Kidney (tissue), 13 donors: ENCODE measurements at regions not wholly inside any gene's neighbourhood (a gene's known extent, or its start where the extent isn't known, plus 50 kb on each side); places are given as distances from the start of the nearest gene placed in this dataset.

Experiments used
- DNase-seq, 5 donors: peaks; one replicate each; pipeline ENCODE4 v3.0.0-alpha.2; 2013 to 2020
- FAIRE-seq: peaks from 2 replicates; lab custom pipeline; 2012; peaks lifted over from hg19 to GRCh38; lab: Jason Lieb, UNC
- H3K27ac ChIP-seq, 2 donors: one replicate each; pipeline ENCODE4 v1.7.0; 2013; ENCODE audit warnings: low read depth in 2 of 2, low read length in 2 of 2, inconsistent platforms in 1 of 2
- H3K27me3 ChIP-seq: one replicate; pipeline ENCODE4 v1.7.1; 2013; ENCODE audit warnings: low read length, inconsistent platforms; ENCODE audit not compliant: control insufficient read depth, insufficient read depth
- H3K36me3 ChIP-seq, 3 donors: one replicate each; pipeline versions ENCODE4 v1.7.0 to v1.7.1; 2013; ENCODE audit warnings: low read length in 3 of 3, control low read depth in 1 of 3, inconsistent platforms in 1 of 3; ENCODE audit not compliant: insufficient read depth in 3 of 3, control insufficient read depth in 2 of 3
- H3K4me1 ChIP-seq, 3 donors: one replicate each; pipeline versions ENCODE4 v1.7.0 to v1.7.1; 2013; ENCODE audit warnings: low read length in 3 of 3, inconsistent platforms in 1 of 3, low read depth in 1 of 3; ENCODE audit not compliant: control insufficient read depth in 2 of 3, insufficient read depth in 2 of 3
- H3K4me3 ChIP-seq, 3 donors: one replicate each; pipeline versions ENCODE4 v1.7.0 to v1.8.1; 2013; ENCODE audit warnings: low read length in 3 of 3, control low read depth in 1 of 3, inconsistent platforms in 1 of 3
- H3K9ac ChIP-seq, 3 donors: one replicate each; pipeline versions ENCODE4 v1.7.0 to v1.7.1; 2013; ENCODE audit warnings: low read length in 3 of 3, control low read depth in 1 of 3, inconsistent platforms in 1 of 3
- H3K9me3 ChIP-seq, 3 donors: one replicate each; pipeline versions ENCODE4 v1.7.0 to v1.7.1; 2013; ENCODE audit warnings: low read length in 3 of 3, control low read depth in 1 of 3, inconsistent platforms in 1 of 3; ENCODE audit not compliant: control insufficient read depth in 2 of 3, insufficient read depth in 1 of 3
- CTCF ChIP-seq: IDR thresholded peaks from 3 replicates; pipeline ENCODE4 v1.5.1; 2012; ENCODE audit warnings: mild to moderate bottlenecking, moderate library complexity, borderline replicate concordance; ENCODE audit not compliant: insufficient read depth; ENCODE audit errors: extremely low read depth
- intact Hi-C: fragments of 100-400 bp; cut with DNase I; formaldehyde crosslinking; loops from one replicate; pipeline ENCODE4 v1.11.1; 2022
- donor health status: control.
- donor health status: control.
- donor health status: control.
- donor health status: control.
- donor health status: control.
- donor health status: DM: yes; HTN: yes; CAD: no.
- donor health status: Normal renal cell carcinoma (clear cell type).

DNA sequence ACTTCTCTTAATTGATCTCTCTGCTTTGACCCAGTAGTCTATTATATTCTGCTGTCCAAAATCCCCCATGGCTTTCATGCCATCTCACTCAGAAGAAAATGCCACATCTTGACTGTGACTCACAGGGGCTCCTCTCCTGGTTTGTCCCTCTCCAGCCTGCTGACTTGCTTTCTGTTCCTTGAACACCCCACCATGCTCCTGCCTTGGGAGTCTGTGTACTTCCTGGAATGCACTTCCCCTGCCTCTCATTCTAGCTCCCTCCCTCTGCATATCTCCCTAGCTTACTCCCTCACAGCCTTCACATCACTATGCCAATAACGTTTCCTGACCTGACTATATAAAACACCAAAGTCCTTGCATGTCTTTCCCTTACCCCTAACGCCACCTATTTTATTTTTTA is 167.2 kb downstream of the TRIB2 start:
- intact Hi-C loops: no loop called here
- Histone ChIP-seq H3K27ac (peak overlapping the region in 1 of 2 donors; percentile 36), H3K9me3 (no peaks in the 10 kb centered on the region), H3K27me3 (no peaks in the 10 kb centered on the region), H3K4me1 (peaks cover 0 to 7% (median 3%) of the 10 kb centered on the region in 3 donors), H3K36me3 (no peaks in the 10 kb centered on the region), H3K9ac (no peak overlapping the region), H3K4me3 (no peak overlapping the region)
- FAIRE-seq (no peak), DNase-seq (no peak)
- no peak for TF ChIP-seq CTCF

GRCh38 chr2:12884713-12885282 is 168.1 kb downstream of the TRIB2 start:
- Histone ChIP-seq H3K27ac (peak overlapping the region; percentile 38 to 78), H3K4me1 (peaks cover 0 to 7% (median 3%) of the 10 kb centered on the region in 3 donors), H3K9ac (no peak overlapping the region), H3K27me3 (no peaks in the 10 kb centered on the region), H3K4me3 (no peak overlapping the region), H3K9me3 (no peaks in the 10 kb centered on the region), H3K36me3 (no peaks in the 10 kb centered on the region)
- no peak for TF ChIP-seq CTCF
- no peak for FAIRE-seq
- intact Hi-C loops: no loop called here
- DNase-seq: peak in 1 of 5 donors; percentile 92

GRCh38 chr2:12890066-12890465 is 173.3 kb downstream of the TRIB2 start:
- Histone ChIP-seq H3K9ac (no peak overlapping the region), H3K4me3 (no peak overlapping the region), H3K27ac (no peak overlapping the region), H3K9me3 (peaks cover 0 to 15% (median 0%) of the 10 kb centered on the region in 3 donors), H3K27me3 (no peaks in the 10 kb centered on the region), H3K36me3 (no peaks in the 10 kb centered on the region), H3K4me1 (peaks cover 0 to 3% (median under 1%) of the 10 kb centered on the region in 3 donors)
- no peak for FAIRE-seq
- DNase-seq: no peak
- TF ChIP-seq CTCF: no peak
- intact Hi-C loops: no loop called here
